SK-N-SH treated with all-trans-retinoic acid at 6 μM for 48 hours (cell line): ENCODE measurements at regions not wholly inside any gene's neighbourhood (a gene's known extent, or its start where the extent isn't known, plus 50 kb on each side); places are given as distances from the start of the nearest gene placed in this dataset.

Experiments used
- ATAC-seq: fragments of 200-7000 bp; cut with Tn5 transposase; 3 replicates; pipeline ENCODE4 v1.9.1; 2020; ENCODE audit warnings: mild to moderate bottlenecking, moderate library complexity
- ARNTL ChIP-seq: fragments of 450-650 bp; formaldehyde crosslinking; IDR thresholded peaks from 2 replicates; pipeline ENCODE4 v1.5.0; 2020; ENCODE audit warnings: low read depth, mild to moderate bottlenecking, moderate library complexity, borderline replicate concordance
- BACH2 ChIP-seq: fragments of 250-450 bp; sonication (Bioruptor Pico); IDR thresholded peaks from 2 replicates; pipeline ENCODE4 v1.9.0; 2021; ENCODE audit warnings: mild to moderate bottlenecking, borderline replicate concordance
- CSDC2 ChIP-seq: fragments of 250-450 bp; sonication (Bioruptor Pico); IDR thresholded peaks from 2 replicates; pipeline ENCODE4 v1.5.0; 2020; ENCODE audit warnings: mild to moderate bottlenecking, moderate library complexity
- CSRNP3 ChIP-seq: fragments of 250-450 bp; sonication (Bioruptor Pico); IDR thresholded peaks from 2 replicates; pipeline ENCODE4 v1.5.1; 2021; ENCODE audit warnings: mild to moderate bottlenecking, moderate library complexity
- ESRRG ChIP-seq: fragments of 250-450 bp; sonication (Bioruptor Pico); IDR thresholded peaks from 2 replicates; pipeline ENCODE4 v1.6.1; 2021; ENCODE audit warnings: mild to moderate bottlenecking
- GLIS3 ChIP-seq: fragments of 250-450 bp; sonication (Bioruptor Pico); IDR thresholded peaks from 2 replicates; pipeline ENCODE4 v1.5.0; 2020; ENCODE audit warnings: mild to moderate bottlenecking, moderate library complexity
- ISL1 ChIP-seq: fragments of 250-450 bp; sonication (Bioruptor Pico); IDR thresholded peaks from 2 replicates; pipeline ENCODE4 v2.1.2; 2022; ENCODE audit warnings: mild to moderate bottlenecking, moderate library complexity
- OSR1 ChIP-seq: fragments of 250-450 bp; sonication (Bioruptor Pico); IDR thresholded peaks from 2 replicates; pipeline ENCODE4 v1.8.0; 2022; ENCODE audit warnings: moderate library complexity, mild to moderate bottlenecking, inconsistent platforms
- PATZ1 ChIP-seq: fragments of 250-450 bp; sonication (Bioruptor Pico); IDR thresholded peaks from 2 replicates; pipeline ENCODE4 v1.8.0; 2020; ENCODE audit warnings: mild to moderate bottlenecking, moderate library complexity, borderline replicate concordance
- POU6F1 ChIP-seq: fragments of 250-450 bp; sonication (Bioruptor Pico); IDR thresholded peaks from 2 replicates; pipeline ENCODE4 v1.8.0; 2021; ENCODE audit warnings: low read depth, mild to moderate bottlenecking, moderate library complexity, borderline replicate concordance
- PPARA ChIP-seq: fragments of 250-450 bp; sonication (Bioruptor Pico); IDR thresholded peaks from 2 replicates; pipeline ENCODE4 v1.5.0; 2020; ENCODE audit warnings: mild to moderate bottlenecking, borderline replicate concordance
- RARB ChIP-seq: fragments of 250-450 bp; sonication (Bioruptor Pico); IDR thresholded peaks from 2 replicates; pipeline ENCODE4 v1.8.0; 2021; ENCODE audit warnings: mild to moderate bottlenecking, moderate library complexity
- SNAI2 ChIP-seq: fragments of 250-450 bp; sonication (Bioruptor Pico); IDR thresholded peaks from 2 replicates; pipeline ENCODE4 v1.5.0; 2020; ENCODE audit warnings: mild to moderate bottlenecking, moderate library complexity
- TCF4 ChIP-seq: fragments of 250-450 bp; sonication (Bioruptor Pico); IDR thresholded peaks from 2 replicates; pipeline ENCODE4 v1.8.0; 2021; ENCODE audit warnings: mild to moderate bottlenecking, moderate library complexity, borderline replicate concordance
- TOX ChIP-seq: fragments of 250-450 bp; sonication (Bioruptor Pico); IDR thresholded peaks from 2 replicates; pipeline ENCODE4 v1.8.0; 2021; ENCODE audit warnings: mild to moderate bottlenecking, moderate library complexity, borderline replicate concordance
- ZC3H10 ChIP-seq: fragments of 250-450 bp; sonication (Bioruptor Pico); IDR thresholded peaks from 2 replicates; pipeline ENCODE4 v1.5.1; 2021; ENCODE audit warnings: mild to moderate bottlenecking, moderate library complexity
- ZFP3 ChIP-seq: fragments of 250-450 bp; sonication (Bioruptor Pico); IDR thresholded peaks from 2 replicates; pipeline ENCODE4 v1.5.0; 2020; ENCODE audit warnings: mild to moderate bottlenecking, moderate library complexity
- ZFP30 ChIP-seq: fragments of 450-650 bp; formaldehyde crosslinking; IDR thresholded peaks from 2 replicates; pipeline ENCODE4 v1.5.0; 2022; ENCODE audit warnings: mild to moderate bottlenecking, moderate library complexity
- ZNF565 ChIP-seq: fragments of 450-650 bp; formaldehyde crosslinking; conservative IDR thresholded peaks from 2 replicates; pipeline ENCODE4 v1.5.0; 2020; ENCODE audit warnings: low read depth, mild to moderate bottlenecking, moderate library complexity
- ZNF70 ChIP-seq: fragments of 450-650 bp; formaldehyde crosslinking; IDR thresholded peaks from 2 replicates; pipeline ENCODE4 v1.5.0; 2020; ENCODE audit warnings: mild to moderate bottlenecking, moderate library complexity
- ZNF8 ChIP-seq: fragments of 450-650 bp; formaldehyde crosslinking; IDR thresholded peaks from 2 replicates; pipeline ENCODE4 v1.5.0; 2020; ENCODE audit warnings: mild to moderate bottlenecking, moderate library complexity
- TF ChIP-seq, protein P1 (sequence below): fragments of 250-450 bp; sonication (Bioruptor Pico); IDR thresholded peaks from 2 replicates; pipeline ENCODE4 v1.5.1; 2020; ENCODE audit warnings: low read depth, mild to moderate bottlenecking, moderate library complexity
- TF ChIP-seq, protein P2 (sequence below): fragments of 250-450 bp; sonication (Bioruptor Pico); IDR thresholded peaks from 2 replicates; pipeline ENCODE4 v1.5.0; 2020; ENCODE audit warnings: mild to moderate bottlenecking, moderate library complexity

GRCh38 chr12:31781894-31782540 is 53.2 kb upstream of the AMN1 start:
- no peak for TF ChIP-seq SNAI2 (CRISPR knock-in tag)
- TF ChIP-seq ESRRG (CRISPR knock-in tag), result no peak
- no peak for TF ChIP-seq ZC3H10
- no peak for TF ChIP-seq BACH2 (CRISPR knock-in tag)
- TF ChIP-seq CSDC2 (CRISPR knock-in tag), result no peak
- TF ChIP-seq TCF4 (CRISPR knock-in tag), result no peak
- no peak for TF ChIP-seq RARB
- no peak for TF ChIP-seq TOX (CRISPR knock-in tag)
- TF ChIP-seq ZNF565 (CRISPR knock-in tag), result no peak
- TF ChIP-seq POU6F1, result no peak
- no peak for TF ChIP-seq ISL1 (CRISPR knock-in tag)
- TF ChIP-seq OSR1, result no peak
- no peak for TF ChIP-seq ARNTL (CRISPR knock-in tag)
- no peak for TF ChIP-seq ZNF70
- TF ChIP-seq ZFP3 (CRISPR knock-in tag), result no peak
- TF ChIP-seq PATZ1 (CRISPR knock-in tag), result no peak
- no peak for ATAC-seq

DNA sequence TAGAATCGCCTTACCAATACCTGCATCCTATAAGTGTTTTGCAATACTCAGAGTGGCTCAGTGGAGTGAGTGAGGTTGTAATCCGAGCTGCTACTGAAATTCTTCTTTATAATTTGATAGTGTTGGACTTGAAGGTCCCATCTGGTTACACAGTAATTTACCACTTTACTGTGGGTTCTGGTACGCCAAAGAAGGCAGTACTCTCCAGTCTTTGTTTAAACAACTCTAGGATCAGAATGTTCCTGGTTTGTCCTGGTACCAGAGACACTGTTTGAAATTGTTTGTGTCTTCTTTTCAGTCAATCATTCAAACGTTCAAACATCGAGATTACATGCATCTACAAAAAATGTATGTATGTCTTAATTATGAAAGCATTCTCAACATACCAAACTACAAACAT is 51.3 kb upstream of the AMN1 start:
- TF ChIP-seq ZNF8 (CRISPR knock-in tag), result peak; percentile 73
- TF ChIP-seq OSR1, result no peak
- no peak for TF ChIP-seq ARNTL (CRISPR knock-in tag)
- ATAC-seq, result no peak

DNA sequence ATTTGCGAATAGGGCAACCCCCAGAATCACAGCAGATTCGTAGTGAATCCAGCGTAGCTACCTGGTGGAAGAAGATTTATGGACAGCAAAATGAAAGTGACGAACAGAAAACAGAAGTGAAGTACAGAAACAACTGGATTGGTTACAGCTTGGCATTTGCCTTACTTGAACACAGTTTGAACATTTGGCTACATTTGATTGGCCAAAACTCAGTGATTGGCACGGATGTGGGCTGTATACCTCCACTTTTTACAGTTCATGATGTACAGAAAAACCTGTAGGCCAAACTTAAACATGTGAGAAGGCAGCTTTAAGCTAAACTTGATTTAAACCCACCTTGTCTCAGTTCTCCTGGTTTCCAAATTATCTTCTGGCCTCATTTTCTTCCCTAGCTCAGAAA is 49.9 kb upstream of the AMN1 start:
- TF ChIP-seq, protein P1, sequence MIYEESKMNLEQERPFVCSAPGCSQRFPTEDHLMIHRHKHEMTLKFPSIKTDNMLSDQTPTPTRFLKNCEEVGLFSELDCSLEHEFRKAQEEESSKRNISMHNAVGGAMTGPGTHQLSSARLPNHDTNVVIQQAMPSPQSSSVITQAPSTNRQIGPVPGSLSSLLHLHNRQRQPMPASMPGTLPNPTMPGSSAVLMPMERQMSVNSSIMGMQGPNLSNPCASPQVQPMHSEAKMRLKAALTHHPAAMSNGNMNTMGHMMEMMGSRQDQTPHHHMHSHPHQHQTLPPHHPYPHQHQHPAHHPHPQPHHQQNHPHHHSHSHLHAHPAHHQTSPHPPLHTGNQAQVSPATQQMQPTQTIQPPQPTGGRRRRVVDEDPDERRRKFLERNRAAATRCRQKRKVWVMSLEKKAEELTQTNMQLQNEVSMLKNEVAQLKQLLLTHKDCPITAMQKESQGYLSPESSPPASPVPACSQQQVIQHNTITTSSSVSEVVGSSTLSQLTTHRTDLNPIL (CRISPR knock-in tag), result no peak
- TF ChIP-seq ZFP3 (CRISPR knock-in tag) (no peak), ZC3H10 (no peak), ZNF565 (CRISPR knock-in tag) (no peak), OSR1 (no peak), ZFP30 (CRISPR knock-in tag) (no peak), GLIS3 (CRISPR knock-in tag) (no peak), CSRNP3 (CRISPR knock-in tag) (no peak), ESRRG (CRISPR knock-in tag) (no peak), ARNTL (CRISPR knock-in tag) (no peak), TOX (CRISPR knock-in tag) (no peak), PPARA (no peak), TCF4 (CRISPR knock-in tag) (no peak), PATZ1 (CRISPR knock-in tag) (no peak), BACH2 (CRISPR knock-in tag) (no peak), ZNF70 (no peak), SNAI2 (CRISPR knock-in tag) (no peak), ZNF8 (CRISPR knock-in tag) (no peak), CSDC2 (CRISPR knock-in tag) (no peak)
- TF ChIP-seq, protein P2, sequence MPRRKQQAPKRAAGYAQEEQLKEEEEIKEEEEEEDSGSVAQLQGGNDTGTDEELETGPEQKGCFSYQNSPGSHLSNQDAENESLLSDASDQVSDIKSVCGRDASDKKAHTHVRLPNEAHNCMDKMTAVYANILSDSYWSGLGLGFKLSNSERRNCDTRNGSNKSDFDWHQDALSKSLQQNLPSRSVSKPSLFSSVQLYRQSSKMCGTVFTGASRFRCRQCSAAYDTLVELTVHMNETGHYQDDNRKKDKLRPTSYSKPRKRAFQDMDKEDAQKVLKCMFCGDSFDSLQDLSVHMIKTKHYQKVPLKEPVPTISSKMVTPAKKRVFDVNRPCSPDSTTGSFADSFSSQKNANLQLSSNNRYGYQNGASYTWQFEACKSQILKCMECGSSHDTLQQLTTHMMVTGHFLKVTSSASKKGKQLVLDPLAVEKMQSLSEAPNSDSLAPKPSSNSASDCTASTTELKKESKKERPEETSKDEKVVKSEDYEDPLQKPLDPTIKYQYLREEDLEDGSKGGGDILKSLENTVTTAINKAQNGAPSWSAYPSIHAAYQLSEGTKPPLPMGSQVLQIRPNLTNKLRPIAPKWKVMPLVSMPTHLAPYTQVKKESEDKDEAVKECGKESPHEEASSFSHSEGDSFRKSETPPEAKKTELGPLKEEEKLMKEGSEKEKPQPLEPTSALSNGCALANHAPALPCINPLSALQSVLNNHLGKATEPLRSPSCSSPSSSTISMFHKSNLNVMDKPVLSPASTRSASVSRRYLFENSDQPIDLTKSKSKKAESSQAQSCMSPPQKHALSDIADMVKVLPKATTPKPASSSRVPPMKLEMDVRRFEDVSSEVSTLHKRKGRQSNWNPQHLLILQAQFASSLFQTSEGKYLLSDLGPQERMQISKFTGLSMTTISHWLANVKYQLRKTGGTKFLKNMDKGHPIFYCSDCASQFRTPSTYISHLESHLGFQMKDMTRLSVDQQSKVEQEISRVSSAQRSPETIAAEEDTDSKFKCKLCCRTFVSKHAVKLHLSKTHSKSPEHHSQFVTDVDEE, result no peak
- no peak for ATAC-seq
